Skeletal muscle tissue (tissue), 3 donors: ENCODE measurements at regions not wholly inside any gene's neighbourhood (a gene's known extent, or its start where the extent isn't known, plus 50 kb on each side); places are given as distances from the start of the nearest gene placed in this dataset.

Experiments
- H3K27ac ChIP-seq: one replicate; pipeline ENCODE4 v1.7.0; 2013; ENCODE audit warnings: mild to moderate bottlenecking, low read depth, low read length, inconsistent platforms
- H3K27me3 ChIP-seq, 3 donors: one replicate each; pipeline ENCODE4 v1.7.0; 2013; ENCODE audit warnings: low read length in 3 of 3; ENCODE audit not compliant: control insufficient read depth in 3 of 3, insufficient read depth in 3 of 3
- H3K36me3 ChIP-seq, 3 donors: one replicate each; pipeline ENCODE4 v1.7.0; 2013; ENCODE audit warnings: low read length in 3 of 3; ENCODE audit not compliant: control insufficient read depth in 3 of 3, insufficient read depth in 3 of 3
- H3K4me1 ChIP-seq, 3 donors: one replicate each; pipeline ENCODE4 v1.7.0; 2013; ENCODE audit warnings: low read length in 3 of 3, mild to moderate bottlenecking in 3 of 3; ENCODE audit not compliant: control insufficient read depth in 3 of 3, insufficient read depth in 3 of 3
- H3K4me3 ChIP-seq, 3 donors: one replicate each; pipeline ENCODE4 v1.7.0; 2013; ENCODE audit warnings: low read length in 3 of 3
- H3K9ac ChIP-seq, 3 donors: one replicate each; pipeline ENCODE4 v1.7.0; 2013; ENCODE audit warnings: low read length in 3 of 3, mild to moderate bottlenecking in 3 of 3, moderate library complexity in 2 of 3, low read depth in 1 of 3
- H3K9me3 ChIP-seq, 3 donors: one replicate each; pipeline ENCODE4 v1.7.0; 2013; ENCODE audit warnings: low read length in 3 of 3; ENCODE audit not compliant: control insufficient read depth in 3 of 3
- donor health status: Osteomylitis.

GRCh38 chr1:238201992-238202391, 311.3 kb upstream of the ZP4 start:
- Histone ChIP-seq H3K36me3 (no peaks in the 10 kb centered on the region), H3K4me3 (no peak overlapping the region), H3K9ac (no peak overlapping the region), H3K9me3 (peaks cover 0 to 2% (median 0%) of the 10 kb centered on the region in 3 donors), H3K4me1 (no peaks in the 10 kb centered on the region), H3K27ac (no peak overlapping the region), H3K27me3 (no peaks in the 10 kb centered on the region)

GRCh38 chr1:238199325-238199724, 308.6 kb upstream of the ZP4 start:
- Histone ChIP-seq H3K9ac (no peak overlapping the region), H3K4me3 (no peak overlapping the region), H3K27me3 (no peaks in the 10 kb centered on the region), H3K36me3 (no peaks in the 10 kb centered on the region), H3K9me3 (no peaks in the 10 kb centered on the region), H3K27ac (no peak overlapping the region), H3K4me1 (no peaks in the 10 kb centered on the region)

DNA sequence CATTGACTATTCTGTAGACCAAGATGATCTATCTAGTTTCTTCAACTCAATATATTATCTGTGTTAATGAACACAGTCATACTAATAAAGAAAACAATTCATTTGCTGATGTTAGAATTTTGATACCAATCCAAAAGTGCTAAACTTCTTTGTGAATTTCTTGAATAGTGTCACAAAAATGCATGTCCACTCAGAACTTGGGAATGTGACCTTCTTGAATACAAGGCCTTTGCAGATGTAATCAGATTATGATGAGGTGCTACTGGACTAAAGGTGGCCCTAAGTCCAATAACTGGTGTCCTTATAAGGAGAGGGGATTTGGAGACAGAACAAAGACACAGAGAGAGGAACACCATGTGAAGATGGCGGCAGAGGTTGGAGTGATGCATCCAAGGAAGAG, 305.8 kb upstream of the ZP4 start:
- no peak overlapping the region for H3K4me3 ChIP-seq
- H3K27me3 ChIP-seq: no peaks in the 10 kb centered on the region
- no peaks in the 10 kb centered on the region for H3K9me3 ChIP-seq
- H3K4me1 ChIP-seq: no peaks in the 10 kb centered on the region
- H3K9ac ChIP-seq: no peak overlapping the region
- no peaks in the 10 kb centered on the region for H3K36me3 ChIP-seq
- H3K27ac ChIP-seq: no peak overlapping the region

DNA sequence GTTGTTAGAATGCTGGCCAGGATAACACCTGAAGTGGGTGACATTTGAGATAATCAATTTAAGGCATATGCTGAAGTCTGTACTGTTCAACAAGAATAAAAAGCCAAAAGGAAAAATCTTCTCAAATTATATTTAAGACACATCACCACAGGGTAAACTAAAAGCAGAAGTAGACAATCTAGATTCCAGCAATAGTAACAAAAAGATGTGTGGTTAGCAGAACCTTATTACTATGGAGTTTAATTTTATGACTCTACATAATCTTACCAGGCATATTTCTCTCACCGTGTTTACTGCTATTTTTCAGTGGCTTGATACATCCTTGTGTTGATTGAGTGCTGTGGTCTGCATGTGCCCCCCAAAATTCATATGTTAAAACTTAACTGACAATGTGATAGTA, 300.4 kb upstream of the ZP4 start:
- Histone ChIP-seq H3K36me3 (no peaks in the 10 kb centered on the region), H3K4me1 (no peaks in the 10 kb centered on the region), H3K27ac (no peak overlapping the region), H3K4me3 (no peak overlapping the region), H3K9me3 (no peaks in the 10 kb centered on the region), H3K9ac (no peak overlapping the region), H3K27me3 (no peaks in the 10 kb centered on the region)

- no peaks in the 10 kb centered on the region for H3K36me3 ChIP-seq
- no peak overlapping the region for H3K4me3 ChIP-seq
- H3K4me1 ChIP-seq: no peaks in the 10 kb centered on the region
- no peak overlapping the region for H3K9ac ChIP-seq
- no peaks in the 10 kb centered on the region for H3K9me3 ChIP-seq
- H3K27me3 ChIP-seq: no peaks in the 10 kb centered on the region
- no peak overlapping the region for H3K27ac ChIP-seq
Observed at GRCh38 chr1:238187575-238187949, 296.8 kb upstream of the ZP4 start.

GRCh38 chr1:238186887-238187574, 296.3 kb upstream of the ZP4 start:
- Histone ChIP-seq H3K9me3 (no peaks in the 10 kb centered on the region), H3K27ac (no peak overlapping the region)

GRCh38 chr1:238177960-238178645, 287.4 kb upstream of the ZP4 start:
- H3K4me3 ChIP-seq: no peak overlapping the region
- H3K9me3 ChIP-seq: no peaks in the 10 kb centered on the region
- no peaks in the 10 kb centered on the region for H3K27me3 ChIP-seq
- H3K4me1 ChIP-seq: no peaks in the 10 kb centered on the region
- no peaks in the 10 kb centered on the region for H3K36me3 ChIP-seq
- H3K27ac ChIP-seq: no peak overlapping the region
- no peak overlapping the region for H3K9ac ChIP-seq

More at GRCh38 chr1:238186887-238187574, 296.3 kb upstream of the ZP4 start:
- Histone ChIP-seq H3K4me1 (no peaks in the 10 kb centered on the region), H3K9ac (no peak overlapping the region), H3K36me3 (no peaks in the 10 kb centered on the region), H3K4me3 (no peak overlapping the region), H3K27me3 (no peaks in the 10 kb centered on the region)

GRCh38 chr1:238177351-238177750, 286.6 kb upstream of the ZP4 start:
- no peak overlapping the region for H3K27ac ChIP-seq
- H3K27me3 ChIP-seq: no peaks in the 10 kb centered on the region
- H3K9me3 ChIP-seq: no peaks in the 10 kb centered on the region
- H3K9ac ChIP-seq: no peak overlapping the region
- no peaks in the 10 kb centered on the region for H3K36me3 ChIP-seq
- no peaks in the 10 kb centered on the region for H3K4me1 ChIP-seq
- H3K4me3 ChIP-seq: no peak overlapping the region

- Histone ChIP-seq H3K9ac (no peak overlapping the region), H3K27ac (no peak overlapping the region), H3K9me3 (no peaks in the 10 kb centered on the region), H3K4me1 (no peaks in the 10 kb centered on the region), H3K36me3 (no peaks in the 10 kb centered on the region), H3K4me3 (no peak overlapping the region), H3K27me3 (no peaks in the 10 kb centered on the region)
Observed at GRCh38 chr1:238176441-238176840, 285.7 kb upstream of the ZP4 start.

- no peaks in the 10 kb centered on the region for H3K9me3 ChIP-seq
- H3K27ac ChIP-seq: no peak overlapping the region
- H3K4me1 ChIP-seq: no peaks in the 10 kb centered on the region
- H3K27me3 ChIP-seq: no peaks in the 10 kb centered on the region
- no peak overlapping the region for H3K9ac ChIP-seq
- H3K36me3 ChIP-seq: no peaks in the 10 kb centered on the region
- no peak overlapping the region for H3K4me3 ChIP-seq
Observed at GRCh38 chr1:238171985-238172384, 281.3 kb upstream of the ZP4 start.
